ENCODE measurements at regions not wholly inside any gene's neighbourhood (a gene's known extent, or its start where the extent isn't known, plus 50 kb on each side); places are given as distances from the start of the nearest gene placed in this dataset.

GRCh38 chr7:1307828-1308227, 75.2 kb downstream of the UNCX start:
- Histone ChIP-seq H3K14ac (ENCODE audit: low read length) (no peak overlapping the region), H3K9me3 (ENCODE audit: insufficient read depth, low read depth, low read length) (peaks cover 9% of the 10 kb centered on the region), H2BK12ac (ENCODE audit: low read length) (no peak overlapping the region), H4K8ac (ENCODE audit: low read depth, low read length) (no peak overlapping the region), H3K4me2 (ENCODE audit: low read length) (no peak overlapping the region), H3K23ac (ENCODE audit: low read length) (no peak overlapping the region), H3K79me2 (ENCODE audit: control insufficient read depth, insufficient read depth, low read length, poor library complexity) (no peaks in the 10 kb centered on the region), H2BK120ac (ENCODE audit: insufficient read depth, low read length, poor library complexity) (no peak overlapping the region), H3K36me3 (ENCODE audit: control insufficient read depth in 1 of 2, insufficient read depth in 2 of 2, low read length in 2 of 2) (no peaks in the 10 kb centered on the region), H3K9ac (ENCODE audit: low read length) (no peak overlapping the region), H3K4me3 (ENCODE audit: low read depth, low read length) (no peak overlapping the region), H3K27ac (ENCODE audit: low read depth, low read length) (no peak overlapping the region), H3K4me1 (ENCODE audit: control insufficient read depth in 1 of 2, insufficient read depth in 2 of 2, low read length in 2 of 2) (no peaks in the 10 kb centered on the region), H2BK5ac (ENCODE audit: low read depth, low read length, poor library complexity) (no peak overlapping the region), H2AFZ (ENCODE audit: insufficient read depth, low read length, poor library complexity) (no peak overlapping the region), H2AK5ac (ENCODE audit: low read length) (no peak overlapping the region), H4K12ac (ENCODE audit: low read depth, low read length) (no peak overlapping the region), H3K4ac (ENCODE audit: low read depth, low read length) (no peak overlapping the region), H4K91ac (ENCODE audit: low read depth, low read length) (no peak overlapping the region), H3K18ac (ENCODE audit: low read length) (no peak overlapping the region), H3K27me3 (ENCODE audit: insufficient read depth, low read length) (no peaks in the 10 kb centered on the region), H3K79me1 (ENCODE audit: low read length) (no peaks in the 10 kb centered on the region)
- no CpG with 5 or more reads among the region's 14 CpGs for WGBS (ENCODE audit: extremely low coverage, insufficient coverage, insufficient read length)
- no peak for DNase-seq

- H4K12ac ChIP-seq (ENCODE audit: low read depth, low read length) = no peak overlapping the region
- H2BK12ac ChIP-seq (ENCODE audit: low read length) = no peak overlapping the region
- 100% methylated on average over 1 of the region's 4 CpGs for WGBS (ENCODE audit: extremely low coverage, insufficient coverage, insufficient read length)
- no peak overlapping the region for H3K4me3 ChIP-seq (ENCODE audit: low read depth, low read length)
- no peak for DNase-seq
- H2BK5ac ChIP-seq (ENCODE audit: low read depth, low read length, poor library complexity) = no peak overlapping the region
- H3K23ac ChIP-seq (ENCODE audit: low read length) = no peak overlapping the region
- no peak overlapping the region for H3K4ac ChIP-seq (ENCODE audit: low read depth, low read length)
- H3K4me1 ChIP-seq (ENCODE audit: control insufficient read depth in 1 of 2, insufficient read depth in 2 of 2, low read length in 2 of 2) = no peaks in the 10 kb centered on the region
- no peaks in the 10 kb centered on the region for H3K79me1 ChIP-seq (ENCODE audit: low read length)
- H3K4me2 ChIP-seq (ENCODE audit: low read length) = no peak overlapping the region
- H2BK120ac ChIP-seq (ENCODE audit: insufficient read depth, low read length, poor library complexity) = no peak overlapping the region
- H3K18ac ChIP-seq (ENCODE audit: low read length) = no peak overlapping the region
- no peaks in the 10 kb centered on the region for H3K36me3 ChIP-seq (ENCODE audit: control insufficient read depth in 1 of 2, insufficient read depth in 2 of 2, low read length in 2 of 2)
- no peak overlapping the region for H3K14ac ChIP-seq (ENCODE audit: low read length)
- no peaks in the 10 kb centered on the region for H3K79me2 ChIP-seq (ENCODE audit: control insufficient read depth, insufficient read depth, low read length, poor library complexity)
- no peaks in the 10 kb centered on the region for H3K27me3 ChIP-seq (ENCODE audit: insufficient read depth, low read length)
- H3K27ac ChIP-seq (ENCODE audit: low read depth, low read length) = no peak overlapping the region
- no peak overlapping the region for H2AK5ac ChIP-seq (ENCODE audit: low read length)
- H4K91ac ChIP-seq (ENCODE audit: low read depth, low read length) = no peak overlapping the region
- no peak overlapping the region for H3K9ac ChIP-seq (ENCODE audit: low read length)
- no peak overlapping the region for H2AFZ ChIP-seq (ENCODE audit: insufficient read depth, low read length, poor library complexity)
- H4K8ac ChIP-seq (ENCODE audit: low read depth, low read length) = no peak overlapping the region
- peaks cover 10% of the 10 kb centered on the region for H3K9me3 ChIP-seq (ENCODE audit: insufficient read depth, low read depth, low read length)
These were observed 76.6 kb downstream of the UNCX start for GRCh38 chr7:1309290-1309689.

GRCh38 chr7:1309996-1310395, 77.3 kb downstream of the UNCX start:
- no peaks in the 10 kb centered on the region for H3K79me1 ChIP-seq (ENCODE audit: low read length)
- no peak overlapping the region for H2AFZ ChIP-seq (ENCODE audit: insufficient read depth, low read length, poor library complexity)
- no peak overlapping the region for H3K23ac ChIP-seq (ENCODE audit: low read length)
- H3K18ac ChIP-seq (ENCODE audit: low read length) = no peak overlapping the region
- no peak overlapping the region for H2BK120ac ChIP-seq (ENCODE audit: insufficient read depth, low read length, poor library complexity)
- no peak overlapping the region for H3K14ac ChIP-seq (ENCODE audit: low read length)
- H4K8ac ChIP-seq (ENCODE audit: low read depth, low read length) = no peak overlapping the region
- H4K91ac ChIP-seq (ENCODE audit: low read depth, low read length) = no peak overlapping the region
- H3K4me1 ChIP-seq (ENCODE audit: control insufficient read depth in 1 of 2, insufficient read depth in 2 of 2, low read length in 2 of 2) = no peaks in the 10 kb centered on the region
- no peak overlapping the region for H3K9ac ChIP-seq (ENCODE audit: low read length)
- H3K4me2 ChIP-seq (ENCODE audit: low read length) = no peak overlapping the region
- H2BK5ac ChIP-seq (ENCODE audit: low read depth, low read length, poor library complexity) = no peak overlapping the region
- no peaks in the 10 kb centered on the region for H3K27me3 ChIP-seq (ENCODE audit: insufficient read depth, low read length)
- H3K4ac ChIP-seq (ENCODE audit: low read depth, low read length) = no peak overlapping the region
- H2BK12ac ChIP-seq (ENCODE audit: low read length) = no peak overlapping the region
- no CpG with 5 or more reads among the region's 7 CpGs for WGBS (ENCODE audit: extremely low coverage, insufficient coverage, insufficient read length)
- peaks cover 10% of the 10 kb centered on the region for H3K9me3 ChIP-seq (ENCODE audit: insufficient read depth, low read depth, low read length)
- H3K27ac ChIP-seq (ENCODE audit: low read depth, low read length) = no peak overlapping the region
- H3K36me3 ChIP-seq (ENCODE audit: control insufficient read depth in 1 of 2, insufficient read depth in 2 of 2, low read length in 2 of 2) = no peaks in the 10 kb centered on the region
- no peaks in the 10 kb centered on the region for H3K79me2 ChIP-seq (ENCODE audit: control insufficient read depth, insufficient read depth, low read length, poor library complexity)
- no peak overlapping the region for H3K4me3 ChIP-seq (ENCODE audit: low read depth, low read length)
- DNase-seq = no peak
- H4K12ac ChIP-seq (ENCODE audit: low read depth, low read length) = no peak overlapping the region
- no peak overlapping the region for H2AK5ac ChIP-seq (ENCODE audit: low read length)

- Histone ChIP-seq H3K23ac (ENCODE audit: low read length) (no peak overlapping the region), H2BK12ac (ENCODE audit: low read length) (no peak overlapping the region), H3K4me2 (ENCODE audit: low read length) (no peak overlapping the region), H2BK120ac (ENCODE audit: insufficient read depth, low read length, poor library complexity) (no peak overlapping the region), H3K27me3 (ENCODE audit: insufficient read depth, low read length) (no peaks in the 10 kb centered on the region), H3K4me1 (ENCODE audit: control insufficient read depth in 1 of 2, insufficient read depth in 2 of 2, low read length in 2 of 2) (no peaks in the 10 kb centered on the region), H2BK5ac (ENCODE audit: low read depth, low read length, poor library complexity) (no peak overlapping the region), H2AK5ac (ENCODE audit: low read length) (no peak overlapping the region), H3K79me1 (ENCODE audit: low read length) (no peaks in the 10 kb centered on the region), H4K8ac (ENCODE audit: low read depth, low read length) (no peak overlapping the region), H3K79me2 (ENCODE audit: control insufficient read depth, insufficient read depth, low read length, poor library complexity) (no peaks in the 10 kb centered on the region), H3K9ac (ENCODE audit: low read length) (no peak overlapping the region), H3K4ac (ENCODE audit: low read depth, low read length) (no peak overlapping the region), H3K18ac (ENCODE audit: low read length) (no peak overlapping the region), H3K36me3 (ENCODE audit: control insufficient read depth in 1 of 2, insufficient read depth in 2 of 2, low read length in 2 of 2) (no peaks in the 10 kb centered on the region), H3K14ac (ENCODE audit: low read length) (no peak overlapping the region), H3K9me3 (ENCODE audit: insufficient read depth, low read depth, low read length) (peaks cover 10% of the 10 kb centered on the region), H3K4me3 (ENCODE audit: low read depth, low read length) (no peak overlapping the region), H4K12ac (ENCODE audit: low read depth, low read length) (no peak overlapping the region), H3K27ac (ENCODE audit: low read depth, low read length) (no peak overlapping the region), H2AFZ (ENCODE audit: insufficient read depth, low read length, poor library complexity) (no peak overlapping the region), H4K91ac (ENCODE audit: low read depth, low read length) (no peak overlapping the region)
- DNase-seq = no peak
- no CpG with 5 or more reads among the region's 23 CpGs for WGBS (ENCODE audit: extremely low coverage, insufficient coverage, insufficient read length)
These were observed 78.3 kb downstream of the UNCX start for GRCh38 chr7:1310936-1311335.

All from trophoblast cell (in vitro differentiated cells and primary cell).